Lower lobe of right lung (tissue), 2 donors: ENCODE measurements at regions not wholly inside any gene's neighbourhood (a gene's known extent, or its start where the extent isn't known, plus 50 kb on each side); places are given as distances from the start of the nearest gene placed in this dataset.
A peak's percentile ranks its signal among the peaks of the same experiment; 100 is the strongest.

ENCODE experiments used
- ATAC-seq, 2 donors: fragments of 200-7000 bp; cut with Tn5 transposase; one replicate each; pipeline ENCODE4 v1.9.1; 2020 to 2022; ENCODE audit warnings: mild to moderate bottlenecking in 2 of 2, moderate library complexity in 2 of 2
- DNase-seq: peaks from one replicate; pipeline ENCODE4 v3.0.0-alpha.2; 2020
- H3K27ac ChIP-seq: fragments of 200-600 bp; one replicate; pipeline ENCODE4 v1.8.0; 2022
- H3K27me3 ChIP-seq: fragments of 200-600 bp; one replicate; pipeline ENCODE4 v1.8.0; 2022; ENCODE audit warnings: low read depth
- H3K36me3 ChIP-seq: fragments of 200-600 bp; one replicate; pipeline ENCODE4 v1.8.0; 2022; ENCODE audit warnings: mild to moderate bottlenecking
- H3K4me1 ChIP-seq: fragments of 200-600 bp; one replicate; pipeline ENCODE4 v1.8.0; 2022
- H3K4me3 ChIP-seq: fragments of 200-600 bp; one replicate; pipeline ENCODE4 v1.8.0; 2022; ENCODE audit warnings: mild to moderate bottlenecking
- H3K9me3 ChIP-seq: fragments of 200-600 bp; one replicate; pipeline ENCODE4 v1.8.0; 2022
- intact Hi-C: fragments of 100-400 bp; cut with DNase I; formaldehyde crosslinking; loops from one replicate; pipeline ENCODE4 v1.11.0; 2022
- TF ChIP-seq, protein P1 (sequence below): fragments of 200-600 bp; IDR thresholded peaks from one replicate; pipeline ENCODE4 v1.8.0; 2022; ENCODE audit warnings: antibody characterized with exemption, mild to moderate bottlenecking
- donor health status: DM: no; HTN: yes; CAD: no; lungs with severe emphysema.

DNA sequence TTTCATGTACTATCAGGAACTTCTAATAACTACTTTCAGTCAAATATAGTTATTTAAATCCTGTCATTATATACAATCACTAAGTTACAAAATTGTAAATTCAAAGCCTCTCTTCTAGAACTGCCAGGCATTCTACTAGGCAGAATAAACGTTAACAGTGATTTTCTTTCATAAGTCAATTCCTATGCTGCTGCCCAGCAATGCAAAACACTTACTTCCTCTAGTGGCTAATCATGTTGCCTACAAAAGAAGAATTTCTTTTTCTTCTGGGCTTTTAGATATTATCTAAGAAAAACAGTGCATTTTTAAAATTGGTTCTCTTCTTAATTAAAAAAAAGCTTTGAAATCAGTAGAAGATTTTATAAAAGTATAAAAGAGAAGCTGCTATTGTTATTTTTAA lies 509.8 kb upstream of the ADAMTS5 start:
- H3K36me3 ChIP-seq: no peaks in the 10 kb centered on the region
- H3K4me1 ChIP-seq: no peaks in the 10 kb centered on the region
- DNase-seq (no peak), ATAC-seq (no peak)
- intact Hi-C loops: no loop called here
- H3K27me3 ChIP-seq: no peaks in the 10 kb centered on the region
- no peaks in the 10 kb centered on the region for H3K9me3 ChIP-seq
- TF ChIP-seq, protein P1, sequence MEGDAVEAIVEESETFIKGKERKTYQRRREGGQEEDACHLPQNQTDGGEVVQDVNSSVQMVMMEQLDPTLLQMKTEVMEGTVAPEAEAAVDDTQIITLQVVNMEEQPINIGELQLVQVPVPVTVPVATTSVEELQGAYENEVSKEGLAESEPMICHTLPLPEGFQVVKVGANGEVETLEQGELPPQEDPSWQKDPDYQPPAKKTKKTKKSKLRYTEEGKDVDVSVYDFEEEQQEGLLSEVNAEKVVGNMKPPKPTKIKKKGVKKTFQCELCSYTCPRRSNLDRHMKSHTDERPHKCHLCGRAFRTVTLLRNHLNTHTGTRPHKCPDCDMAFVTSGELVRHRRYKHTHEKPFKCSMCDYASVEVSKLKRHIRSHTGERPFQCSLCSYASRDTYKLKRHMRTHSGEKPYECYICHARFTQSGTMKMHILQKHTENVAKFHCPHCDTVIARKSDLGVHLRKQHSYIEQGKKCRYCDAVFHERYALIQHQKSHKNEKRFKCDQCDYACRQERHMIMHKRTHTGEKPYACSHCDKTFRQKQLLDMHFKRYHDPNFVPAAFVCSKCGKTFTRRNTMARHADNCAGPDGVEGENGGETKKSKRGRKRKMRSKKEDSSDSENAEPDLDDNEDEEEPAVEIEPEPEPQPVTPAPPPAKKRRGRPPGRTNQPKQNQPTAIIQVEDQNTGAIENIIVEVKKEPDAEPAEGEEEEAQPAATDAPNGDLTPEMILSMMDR: peak; percentile 47
- no peak overlapping the region for H3K27ac ChIP-seq
- no peak overlapping the region for H3K4me3 ChIP-seq

DNA sequence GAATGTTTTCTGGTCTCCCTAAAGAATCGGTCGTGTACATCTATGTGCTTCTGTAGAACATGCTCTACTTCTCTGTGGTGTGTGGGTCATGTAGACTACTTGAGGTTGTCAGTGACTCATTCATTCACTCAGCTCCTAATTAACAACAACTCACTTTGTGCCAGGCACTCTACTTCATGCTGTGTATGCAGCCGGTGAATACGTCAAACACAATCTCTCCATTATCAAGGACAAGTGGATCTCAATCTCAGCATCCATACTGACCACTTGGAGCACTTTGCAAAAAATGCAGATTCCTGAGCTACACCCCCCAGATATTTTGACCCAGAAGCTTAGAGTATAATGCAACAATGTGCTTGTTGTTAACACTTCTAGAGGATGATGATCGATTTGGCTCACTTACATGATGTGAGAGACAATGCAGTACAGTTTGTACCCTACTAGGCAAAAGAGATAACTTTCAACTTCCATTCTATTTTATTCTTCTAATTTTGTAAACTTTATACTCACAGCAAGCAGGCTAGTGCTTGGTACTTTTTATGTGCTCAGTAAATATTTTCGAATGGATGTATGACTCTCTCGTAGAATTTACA lies 508.6 kb upstream of the ADAMTS5 start:
- no peaks in the 10 kb centered on the region for H3K4me1 ChIP-seq
- intact Hi-C loops: no loop called here

DNA sequence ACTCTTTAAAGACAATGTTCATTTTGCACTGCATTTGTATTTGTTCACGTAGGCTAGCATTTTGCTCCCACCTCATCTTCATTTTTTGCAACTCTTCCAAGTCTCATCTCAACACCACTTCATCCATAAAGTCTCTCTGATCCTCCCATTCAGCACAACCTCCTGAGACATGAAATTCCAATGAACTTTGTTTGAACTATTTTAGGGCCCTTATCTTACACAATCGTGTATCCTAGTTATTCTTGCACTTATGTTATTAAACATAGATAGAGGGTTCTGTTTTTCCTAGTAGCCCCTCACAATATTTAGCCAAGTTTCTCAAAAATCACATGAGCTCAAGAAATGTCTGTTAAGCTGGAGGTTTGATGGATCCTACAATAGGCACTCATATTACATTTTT lies 500.5 kb upstream of the ADAMTS5 start:
- ATAC-seq (no peak), DNase-seq (no peak)
- no peaks in the 10 kb centered on the region for H3K36me3 ChIP-seq
- H3K27me3 ChIP-seq: no peaks in the 10 kb centered on the region
- TF ChIP-seq, protein P1: no peak
- H3K9me3 ChIP-seq: no peaks in the 10 kb centered on the region
- H3K4me1 ChIP-seq: no peaks in the 10 kb centered on the region
- no peak overlapping the region for H3K4me3 ChIP-seq
- no peak overlapping the region for H3K27ac ChIP-seq
- intact Hi-C loops: no loop called here

More for the DNA sequence above, 508.6 kb upstream of the ADAMTS5 start:
- DNase-seq (no peak), ATAC-seq (no peak)
- TF ChIP-seq, protein P1: no peak
- Histone ChIP-seq H3K27me3 (no peaks in the 10 kb centered on the region), H3K4me3 (no peak overlapping the region), H3K9me3 (no peaks in the 10 kb centered on the region), H3K36me3 (no peaks in the 10 kb centered on the region), H3K27ac (no peak overlapping the region)

DNA sequence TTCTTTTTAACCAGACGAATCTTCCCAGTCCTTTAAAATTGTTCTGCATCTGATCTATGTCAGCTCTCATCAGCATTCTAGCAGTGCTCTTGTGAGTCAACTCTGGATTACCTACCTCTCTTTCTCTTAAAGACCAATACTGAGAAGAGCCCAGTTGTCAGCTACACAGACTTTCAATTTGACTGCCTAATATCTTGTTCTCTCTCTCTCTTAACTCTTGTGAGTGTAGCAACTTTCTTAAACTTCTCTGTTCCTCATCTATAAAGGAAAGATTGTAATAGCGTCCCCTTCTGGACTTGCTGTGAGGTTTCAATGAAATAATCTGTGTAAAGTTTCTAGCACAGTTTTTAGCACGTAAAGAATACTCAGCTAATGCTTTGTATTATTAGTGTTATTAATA lies 499.3 kb upstream of the ADAMTS5 start:
- Histone ChIP-seq H3K27me3 (no peaks in the 10 kb centered on the region), H3K36me3 (no peaks in the 10 kb centered on the region), H3K4me1 (no peaks in the 10 kb centered on the region), H3K27ac (no peak overlapping the region), H3K9me3 (no peaks in the 10 kb centered on the region), H3K4me3 (no peak overlapping the region)
- intact Hi-C loops: no loop called here
- TF ChIP-seq, protein P1: no peak
- DNase-seq (no peak), ATAC-seq (no peak)

DNA sequence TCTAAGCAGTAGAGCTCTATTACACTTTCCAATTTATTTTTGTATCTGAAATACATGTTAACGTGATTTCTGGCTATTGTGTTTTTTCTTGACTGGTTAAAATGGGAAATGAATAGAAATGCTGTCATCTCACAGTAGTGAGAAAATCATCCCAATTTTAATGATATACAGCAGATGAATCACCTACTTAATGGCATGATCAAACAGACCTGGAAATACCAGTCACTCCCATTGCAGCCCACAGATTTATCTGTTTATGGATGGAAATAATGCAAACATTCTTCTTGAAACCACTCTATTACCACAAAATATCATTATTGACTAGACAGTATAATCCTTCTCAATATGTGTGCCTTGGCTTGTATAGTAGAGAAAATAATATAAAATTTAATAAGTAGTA lies 497.8 kb upstream of the ADAMTS5 start:
- H3K36me3 ChIP-seq: no peaks in the 10 kb centered on the region
- intact Hi-C loops: no loop called here
- H3K4me3 ChIP-seq: no peak overlapping the region
- H3K4me1 ChIP-seq: no peaks in the 10 kb centered on the region
- H3K27ac ChIP-seq: no peak overlapping the region
- H3K9me3 ChIP-seq: no peaks in the 10 kb centered on the region
- TF ChIP-seq, protein P1: no peak
- ATAC-seq: no peak
- H3K27me3 ChIP-seq: no peaks in the 10 kb centered on the region
- DNase-seq: no peak
